WTC11 (cell line): ENCODE measurements at regions not wholly inside any gene's neighbourhood (a gene's known extent, or its start where the extent isn't known, plus 50 kb on each side); places are given as distances from the start of the nearest gene placed in this dataset.

Experiments
- ATAC-seq: fragments of 200-7000 bp; cut with Tn5 transposase; 2 replicates; pipeline ENCODE4 v1.10.0; 2021; ENCODE audit warnings: mild to moderate bottlenecking, moderate library complexity
- CTCF ChIA-PET: fragments of 300-600 bp; sonication (Branson Sonifier 250); formaldehyde crosslinking; loops from one replicate; lab custom pipeline; 2021; ENCODE audit warnings: antibody characterized with exemption; lab: Charles Lee
- POLR2A ChIA-PET: fragments of 350-600 bp; sonication (Branson Sonifier 250); formaldehyde crosslinking; loops from one replicate; lab custom pipeline; 2021; ENCODE audit warnings: antibody characterized with exemption; lab: Charles Lee
- DNase-seq: peaks from one replicate; pipeline ENCODE4 v3.0.0; 2021; ENCODE audit warnings: low spot score
- H3K27ac Mint-ChIP-seq: 2 replicates; pipeline ENCODE4 v1.8.0; 2021; ENCODE audit warnings: mixed read lengths
- H3K27me3 Mint-ChIP-seq: 2 replicates; pipeline ENCODE4 v1.8.0; 2021; ENCODE audit warnings: low read depth, mild to moderate bottlenecking, moderate library complexity, mixed read lengths
- H3K36me3 Mint-ChIP-seq: 2 replicates; pipeline ENCODE4 v1.8.0; 2021; ENCODE audit warnings: mixed read lengths
- H3K4me1 Mint-ChIP-seq: 2 replicates; pipeline ENCODE4 v1.8.0; 2022; ENCODE audit warnings: mixed read lengths
- H3K4me3 Mint-ChIP-seq: 2 replicates; pipeline ENCODE4 v1.8.0; 2021; ENCODE audit warnings: mild to moderate bottlenecking, moderate library complexity, mixed read lengths
- H3K9me3 Mint-ChIP-seq: 2 replicates; pipeline ENCODE4 v1.8.0; 2021; ENCODE audit warnings: mixed read lengths
- GABPB1 ChIP-seq: sonication (generic); formaldehyde crosslinking; IDR thresholded peaks from 2 replicates; pipeline ENCODE4 v1.8.1; 2023; ENCODE audit warnings: mild to moderate bottlenecking, missing genetic modification reagents
- RELA ChIP-seq: sonication (generic); formaldehyde crosslinking; IDR thresholded peaks from 2 replicates; pipeline ENCODE4 v1.8.1; 2022; ENCODE audit warnings: missing genetic modification reagents, mild to moderate bottlenecking, borderline replicate concordance
- SMAD3 ChIP-seq: sonication (generic); formaldehyde crosslinking; IDR thresholded peaks from 2 replicates; pipeline ENCODE4 v1.8.0; 2022; ENCODE audit warnings: missing genetic modification reagents, mild to moderate bottlenecking, borderline replicate concordance
- TCF7 ChIP-seq: sonication (generic); formaldehyde crosslinking; IDR thresholded peaks from 2 replicates; pipeline ENCODE4 v1.8.0; 2022; ENCODE audit warnings: mild to moderate bottlenecking, low read depth, missing genetic modification reagents, moderate library complexity
- ZBTB21 ChIP-seq: sonication (generic); formaldehyde crosslinking; IDR thresholded peaks from 2 replicates; pipeline ENCODE4 v1.8.1; 2023; ENCODE audit warnings: mild to moderate bottlenecking, missing genetic modification reagents, borderline replicate concordance
- ZNF317 ChIP-seq: sonication (generic); formaldehyde crosslinking; IDR thresholded peaks from 2 replicates; pipeline ENCODE4 v1.8.1; 2023; ENCODE audit warnings: low read depth, mild to moderate bottlenecking, moderate library complexity, missing genetic modification reagents, borderline replicate concordance
- ZNF671 ChIP-seq: fragments of 250-450 bp; sonication (Bioruptor Pico); IDR thresholded peaks from 2 replicates; pipeline ENCODE4 v1.8.0; 2021; ENCODE audit warnings: mild to moderate bottlenecking
- TF ChIP-seq, protein P1 (sequence below): sonication (generic); formaldehyde crosslinking; IDR thresholded peaks from 2 replicates; pipeline ENCODE4 v1.8.1; 2022; ENCODE audit warnings: mild to moderate bottlenecking, missing genetic modification reagents, moderate library complexity, borderline replicate concordance
- TF ChIP-seq, protein P2 (sequence below): fragments of 250-450 bp; sonication (Bioruptor Pico); conservative IDR thresholded peaks from 2 replicates; pipeline ENCODE4 v1.9.0; 2021; ENCODE audit warnings: mild to moderate bottlenecking
- TF ChIP-seq, protein P3 (sequence below): sonication (generic); formaldehyde crosslinking; IDR thresholded peaks from 2 replicates; pipeline ENCODE4 v1.8.1; 2023; ENCODE audit warnings: mild to moderate bottlenecking, missing genetic modification reagents, moderate library complexity
- TF ChIP-seq, protein P4 (sequence below): sonication (generic); formaldehyde crosslinking; IDR thresholded peaks from 2 replicates; pipeline ENCODE4 v1.8.1; 2023; ENCODE audit warnings: mild to moderate bottlenecking, missing genetic modification reagents
- TF ChIP-seq, protein P5 (sequence below): sonication (generic); formaldehyde crosslinking; IDR thresholded peaks from 2 replicates; pipeline ENCODE4 v1.8.1; 2022; ENCODE audit warnings: mild to moderate bottlenecking, moderate library complexity, missing genetic modification reagents
- TF ChIP-seq, protein P6 (sequence below): sonication (generic); formaldehyde crosslinking; IDR thresholded peaks from 2 replicates; pipeline ENCODE4 v1.8.0; 2023; ENCODE audit warnings: missing genetic modification reagents, mild to moderate bottlenecking, borderline replicate concordance
- TF ChIP-seq, protein P7 (sequence below): fragments of 200-600 bp; IDR thresholded peaks from 2 replicates; pipeline ENCODE4 v1.8.0; 2022; ENCODE audit warnings: antibody characterized with exemption
- TF ChIP-seq, protein P8 (sequence below): sonication (generic); formaldehyde crosslinking; IDR thresholded peaks from 2 replicates; pipeline ENCODE4 v1.8.0; 2022; ENCODE audit warnings: missing genetic modification reagents

DNA sequence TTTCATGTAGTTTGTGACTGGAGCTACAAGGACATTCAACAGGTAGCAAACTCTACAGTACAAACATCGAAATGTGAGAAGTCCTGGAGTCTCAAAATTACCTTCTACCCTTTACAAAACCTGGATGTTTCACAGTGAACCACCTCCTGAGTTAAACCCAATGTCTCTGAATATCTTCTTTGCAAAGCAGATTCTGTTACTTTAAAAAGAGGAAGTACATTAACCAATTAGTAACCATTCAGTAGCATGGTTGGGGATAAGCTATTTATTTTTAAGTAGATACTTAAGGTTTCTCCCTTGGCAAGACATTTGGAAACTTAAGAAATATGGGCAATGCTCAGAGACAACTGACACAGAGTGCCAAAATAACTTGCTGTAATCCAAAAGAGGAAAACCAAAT is 371.9 kb upstream of the NWD2 start:
- TF ChIP-seq TCF7 (CRISPR knock-in tag), result no peak
- TF ChIP-seq ZBTB21, result no peak
- TF ChIP-seq, protein P1, sequence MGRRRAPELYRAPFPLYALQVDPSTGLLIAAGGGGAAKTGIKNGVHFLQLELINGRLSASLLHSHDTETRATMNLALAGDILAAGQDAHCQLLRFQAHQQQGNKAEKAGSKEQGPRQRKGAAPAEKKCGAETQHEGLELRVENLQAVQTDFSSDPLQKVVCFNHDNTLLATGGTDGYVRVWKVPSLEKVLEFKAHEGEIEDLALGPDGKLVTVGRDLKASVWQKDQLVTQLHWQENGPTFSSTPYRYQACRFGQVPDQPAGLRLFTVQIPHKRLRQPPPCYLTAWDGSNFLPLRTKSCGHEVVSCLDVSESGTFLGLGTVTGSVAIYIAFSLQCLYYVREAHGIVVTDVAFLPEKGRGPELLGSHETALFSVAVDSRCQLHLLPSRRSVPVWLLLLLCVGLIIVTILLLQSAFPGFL (CRISPR knock-in tag), result no peak
- TF ChIP-seq, protein P2, sequence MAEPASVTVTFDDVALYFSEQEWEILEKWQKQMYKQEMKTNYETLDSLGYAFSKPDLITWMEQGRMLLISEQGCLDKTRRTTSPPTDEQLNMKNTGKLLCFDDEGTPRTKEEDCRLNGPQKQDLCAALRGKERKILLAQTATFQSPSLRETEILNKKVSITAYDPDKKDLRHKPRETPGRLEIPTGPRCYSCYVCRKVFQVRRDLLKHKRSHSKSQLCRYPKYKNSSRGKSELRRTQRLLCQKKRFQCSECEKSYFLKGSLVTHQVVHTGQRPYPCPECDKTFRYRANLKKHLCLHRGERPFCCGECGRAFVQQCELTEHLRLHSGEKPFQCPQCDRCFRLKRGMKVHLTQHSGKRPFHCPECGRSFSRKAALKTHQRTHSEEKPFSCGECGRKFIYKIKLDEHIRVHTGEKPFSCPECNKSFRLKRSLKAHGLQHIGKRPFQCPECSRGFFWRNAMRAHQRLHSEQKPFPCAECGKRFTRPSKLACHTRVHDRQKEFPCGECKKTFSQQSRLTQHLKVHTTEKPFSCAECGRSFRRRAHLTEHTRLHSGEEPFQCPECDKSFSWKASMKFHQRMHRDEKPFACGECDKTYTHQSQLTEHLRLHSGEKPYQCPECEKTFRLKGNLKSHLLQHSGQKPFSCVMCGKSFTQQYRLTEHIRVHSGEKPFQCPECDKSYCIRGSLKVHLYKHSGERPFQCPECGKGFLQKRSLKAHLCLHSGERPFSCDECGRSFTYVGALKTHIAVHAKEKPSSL, result no peak
- TF ChIP-seq ZNF671 (CRISPR knock-in tag), result no peak
- TF ChIP-seq, protein P3, sequence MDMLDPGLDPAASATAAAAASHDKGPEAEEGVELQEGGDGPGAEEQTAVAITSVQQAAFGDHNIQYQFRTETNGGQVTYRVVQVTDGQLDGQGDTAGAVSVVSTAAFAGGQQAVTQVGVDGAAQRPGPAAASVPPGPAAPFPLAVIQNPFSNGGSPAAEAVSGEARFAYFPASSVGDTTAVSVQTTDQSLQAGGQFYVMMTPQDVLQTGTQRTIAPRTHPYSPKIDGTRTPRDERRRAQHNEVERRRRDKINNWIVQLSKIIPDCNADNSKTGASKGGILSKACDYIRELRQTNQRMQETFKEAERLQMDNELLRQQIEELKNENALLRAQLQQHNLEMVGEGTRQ (CRISPR knock-in tag), result no peak
- no peak for TF ChIP-seq ZNF317 (CRISPR knock-in tag)
- TF ChIP-seq SMAD3 (CRISPR knock-in tag), result no peak
- no peak for TF ChIP-seq GABPB1 (CRISPR knock-in tag)
- TF ChIP-seq, protein P4, sequence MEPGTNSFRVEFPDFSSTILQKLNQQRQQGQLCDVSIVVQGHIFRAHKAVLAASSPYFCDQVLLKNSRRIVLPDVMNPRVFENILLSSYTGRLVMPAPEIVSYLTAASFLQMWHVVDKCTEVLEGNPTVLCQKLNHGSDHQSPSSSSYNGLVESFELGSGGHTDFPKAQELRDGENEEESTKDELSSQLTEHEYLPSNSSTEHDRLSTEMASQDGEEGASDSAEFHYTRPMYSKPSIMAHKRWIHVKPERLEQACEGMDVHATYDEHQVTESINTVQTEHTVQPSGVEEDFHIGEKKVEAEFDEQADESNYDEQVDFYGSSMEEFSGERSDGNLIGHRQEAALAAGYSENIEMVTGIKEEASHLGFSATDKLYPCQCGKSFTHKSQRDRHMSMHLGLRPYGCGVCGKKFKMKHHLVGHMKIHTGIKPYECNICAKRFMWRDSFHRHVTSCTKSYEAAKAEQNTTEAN (CRISPR knock-in tag), result no peak
- TF ChIP-seq RELA, result no peak
- TF ChIP-seq, protein P5, sequence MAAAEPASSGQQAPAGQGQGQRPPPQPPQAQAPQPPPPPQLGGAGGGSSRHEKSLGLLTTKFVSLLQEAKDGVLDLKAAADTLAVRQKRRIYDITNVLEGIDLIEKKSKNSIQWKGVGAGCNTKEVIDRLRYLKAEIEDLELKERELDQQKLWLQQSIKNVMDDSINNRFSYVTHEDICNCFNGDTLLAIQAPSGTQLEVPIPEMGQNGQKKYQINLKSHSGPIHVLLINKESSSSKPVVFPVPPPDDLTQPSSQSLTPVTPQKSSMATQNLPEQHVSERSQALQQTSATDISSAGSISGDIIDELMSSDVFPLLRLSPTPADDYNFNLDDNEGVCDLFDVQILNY (CRISPR knock-in tag), result no peak
- TF ChIP-seq, protein P6, sequence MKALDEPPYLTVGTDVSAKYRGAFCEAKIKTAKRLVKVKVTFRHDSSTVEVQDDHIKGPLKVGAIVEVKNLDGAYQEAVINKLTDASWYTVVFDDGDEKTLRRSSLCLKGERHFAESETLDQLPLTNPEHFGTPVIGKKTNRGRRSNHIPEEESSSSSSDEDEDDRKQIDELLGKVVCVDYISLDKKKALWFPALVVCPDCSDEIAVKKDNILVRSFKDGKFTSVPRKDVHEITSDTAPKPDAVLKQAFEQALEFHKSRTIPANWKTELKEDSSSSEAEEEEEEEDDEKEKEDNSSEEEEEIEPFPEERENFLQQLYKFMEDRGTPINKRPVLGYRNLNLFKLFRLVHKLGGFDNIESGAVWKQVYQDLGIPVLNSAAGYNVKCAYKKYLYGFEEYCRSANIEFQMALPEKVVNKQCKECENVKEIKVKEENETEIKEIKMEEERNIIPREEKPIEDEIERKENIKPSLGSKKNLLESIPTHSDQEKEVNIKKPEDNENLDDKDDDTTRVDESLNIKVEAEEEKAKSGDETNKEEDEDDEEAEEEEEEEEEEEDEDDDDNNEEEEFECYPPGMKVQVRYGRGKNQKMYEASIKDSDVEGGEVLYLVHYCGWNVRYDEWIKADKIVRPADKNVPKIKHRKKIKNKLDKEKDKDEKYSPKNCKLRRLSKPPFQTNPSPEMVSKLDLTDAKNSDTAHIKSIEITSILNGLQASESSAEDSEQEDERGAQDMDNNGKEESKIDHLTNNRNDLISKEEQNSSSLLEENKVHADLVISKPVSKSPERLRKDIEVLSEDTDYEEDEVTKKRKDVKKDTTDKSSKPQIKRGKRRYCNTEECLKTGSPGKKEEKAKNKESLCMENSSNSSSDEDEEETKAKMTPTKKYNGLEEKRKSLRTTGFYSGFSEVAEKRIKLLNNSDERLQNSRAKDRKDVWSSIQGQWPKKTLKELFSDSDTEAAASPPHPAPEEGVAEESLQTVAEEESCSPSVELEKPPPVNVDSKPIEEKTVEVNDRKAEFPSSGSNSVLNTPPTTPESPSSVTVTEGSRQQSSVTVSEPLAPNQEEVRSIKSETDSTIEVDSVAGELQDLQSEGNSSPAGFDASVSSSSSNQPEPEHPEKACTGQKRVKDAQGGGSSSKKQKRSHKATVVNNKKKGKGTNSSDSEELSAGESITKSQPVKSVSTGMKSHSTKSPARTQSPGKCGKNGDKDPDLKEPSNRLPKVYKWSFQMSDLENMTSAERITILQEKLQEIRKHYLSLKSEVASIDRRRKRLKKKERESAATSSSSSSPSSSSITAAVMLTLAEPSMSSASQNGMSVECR (CRISPR knock-in tag), result no peak
- TF ChIP-seq, protein P7, sequence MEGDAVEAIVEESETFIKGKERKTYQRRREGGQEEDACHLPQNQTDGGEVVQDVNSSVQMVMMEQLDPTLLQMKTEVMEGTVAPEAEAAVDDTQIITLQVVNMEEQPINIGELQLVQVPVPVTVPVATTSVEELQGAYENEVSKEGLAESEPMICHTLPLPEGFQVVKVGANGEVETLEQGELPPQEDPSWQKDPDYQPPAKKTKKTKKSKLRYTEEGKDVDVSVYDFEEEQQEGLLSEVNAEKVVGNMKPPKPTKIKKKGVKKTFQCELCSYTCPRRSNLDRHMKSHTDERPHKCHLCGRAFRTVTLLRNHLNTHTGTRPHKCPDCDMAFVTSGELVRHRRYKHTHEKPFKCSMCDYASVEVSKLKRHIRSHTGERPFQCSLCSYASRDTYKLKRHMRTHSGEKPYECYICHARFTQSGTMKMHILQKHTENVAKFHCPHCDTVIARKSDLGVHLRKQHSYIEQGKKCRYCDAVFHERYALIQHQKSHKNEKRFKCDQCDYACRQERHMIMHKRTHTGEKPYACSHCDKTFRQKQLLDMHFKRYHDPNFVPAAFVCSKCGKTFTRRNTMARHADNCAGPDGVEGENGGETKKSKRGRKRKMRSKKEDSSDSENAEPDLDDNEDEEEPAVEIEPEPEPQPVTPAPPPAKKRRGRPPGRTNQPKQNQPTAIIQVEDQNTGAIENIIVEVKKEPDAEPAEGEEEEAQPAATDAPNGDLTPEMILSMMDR, result no peak
- TF ChIP-seq, protein P8, sequence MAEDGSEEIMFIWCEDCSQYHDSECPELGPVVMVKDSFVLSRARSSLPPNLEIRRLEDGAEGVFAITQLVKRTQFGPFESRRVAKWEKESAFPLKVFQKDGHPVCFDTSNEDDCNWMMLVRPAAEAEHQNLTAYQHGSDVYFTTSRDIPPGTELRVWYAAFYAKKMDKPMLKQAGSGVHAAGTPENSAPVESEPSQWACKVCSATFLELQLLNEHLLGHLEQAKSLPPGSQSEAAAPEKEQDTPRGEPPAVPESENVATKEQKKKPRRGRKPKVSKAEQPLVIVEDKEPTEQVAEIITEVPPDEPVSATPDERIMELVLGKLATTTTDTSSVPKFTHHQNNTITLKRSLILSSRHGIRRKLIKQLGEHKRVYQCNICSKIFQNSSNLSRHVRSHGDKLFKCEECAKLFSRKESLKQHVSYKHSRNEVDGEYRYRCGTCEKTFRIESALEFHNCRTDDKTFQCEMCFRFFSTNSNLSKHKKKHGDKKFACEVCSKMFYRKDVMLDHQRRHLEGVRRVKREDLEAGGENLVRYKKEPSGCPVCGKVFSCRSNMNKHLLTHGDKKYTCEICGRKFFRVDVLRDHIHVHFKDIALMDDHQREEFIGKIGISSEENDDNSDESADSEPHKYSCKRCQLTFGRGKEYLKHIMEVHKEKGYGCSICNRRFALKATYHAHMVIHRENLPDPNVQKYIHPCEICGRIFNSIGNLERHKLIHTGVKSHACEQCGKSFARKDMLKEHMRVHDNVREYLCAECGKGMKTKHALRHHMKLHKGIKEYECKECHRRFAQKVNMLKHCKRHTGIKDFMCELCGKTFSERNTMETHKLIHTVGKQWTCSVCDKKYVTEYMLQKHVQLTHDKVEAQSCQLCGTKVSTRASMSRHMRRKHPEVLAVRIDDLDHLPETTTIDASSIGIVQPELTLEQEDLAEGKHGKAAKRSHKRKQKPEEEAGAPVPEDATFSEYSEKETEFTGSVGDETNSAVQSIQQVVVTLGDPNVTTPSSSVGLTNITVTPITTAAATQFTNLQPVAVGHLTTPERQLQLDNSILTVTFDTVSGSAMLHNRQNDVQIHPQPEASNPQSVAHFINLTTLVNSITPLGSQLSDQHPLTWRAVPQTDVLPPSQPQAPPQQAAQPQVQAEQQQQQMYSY (CRISPR knock-in tag), result no peak
- TF ChIP-seq, all 79 proteins: peak for 0
- 0 out of 2 replicates have a peak, but pooled peaks cover 5% of the 10 kb centered on the region for H3K4me1 Mint-ChIP-seq
- no peak overlapping the region for H3K27ac Mint-ChIP-seq
- no peaks in the 10 kb centered on the region for H3K9me3 Mint-ChIP-seq
- ChIA-PET CTCF (no interaction called here), POLR2A (no interaction called here)
- no peaks in the 10 kb centered on the region for H3K36me3 Mint-ChIP-seq
- no peak for ATAC-seq
- no peak overlapping the region for H3K4me3 Mint-ChIP-seq
- H3K27me3 Mint-ChIP-seq, result no peaks in the 10 kb centered on the region
- DNase-seq, result no peak
